Suppressor macrophage (primary cell): ENCODE measurements at regions not wholly inside any gene's neighbourhood (a gene's known extent, or its start where the extent isn't known, plus 50 kb on each side); places are given as distances from the start of the nearest gene placed in this dataset.
A peak's percentile ranks its signal among the peaks of the same experiment; 100 is the strongest.
"Not testable (repeated sequence)": the region's sequence is repeated elsewhere in the genome, so short reads cannot be mapped to it uniquely, and the experiment has no call there.

Experiments
- DNase-seq, 4 experiments: peaks; one replicate each; pipeline ENCODE4 v3.0.0-alpha.2; 2020 to 2022

DNA sequence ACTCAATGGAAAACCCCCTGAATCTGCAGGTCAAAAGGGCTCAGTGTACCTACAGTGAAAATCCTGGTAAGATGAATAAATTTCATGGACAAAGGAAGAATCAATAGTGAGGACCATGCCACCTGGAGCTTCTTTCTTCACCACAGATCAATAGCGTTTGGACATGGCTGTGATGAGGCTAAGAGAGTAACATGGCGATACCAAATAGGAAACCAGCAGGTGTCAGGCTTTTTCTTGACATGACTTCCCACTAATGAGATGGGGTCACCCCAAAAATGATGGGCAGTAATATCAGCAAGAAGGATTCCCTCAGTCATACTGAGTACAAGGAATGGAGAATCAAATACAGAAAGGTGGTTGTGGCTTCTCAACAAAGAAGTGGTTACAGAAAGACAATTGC lies 208.5 kb upstream of the PLPPR1 start:
- no peak for DNase-seq

DNA sequence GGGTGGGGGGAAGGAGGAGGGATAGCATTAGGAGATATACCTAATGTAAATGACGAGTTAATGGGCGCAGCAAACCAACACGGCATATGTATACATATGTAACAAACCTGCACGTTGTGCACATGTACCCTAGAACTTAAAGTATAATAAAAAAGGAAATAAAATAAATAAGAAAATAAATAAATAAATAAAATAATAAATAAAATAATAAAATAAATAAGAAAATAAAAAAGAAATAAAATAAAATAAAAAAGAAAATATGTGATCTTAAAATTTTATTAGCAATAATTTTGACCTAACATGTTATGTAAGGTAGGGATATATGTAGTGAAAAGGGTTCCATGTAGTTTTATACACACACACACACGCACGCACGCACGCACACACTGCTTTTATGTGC lies 195.5 kb upstream of the PLPPR1 start:
- DNase-seq = not testable (repeated sequence)

DNA sequence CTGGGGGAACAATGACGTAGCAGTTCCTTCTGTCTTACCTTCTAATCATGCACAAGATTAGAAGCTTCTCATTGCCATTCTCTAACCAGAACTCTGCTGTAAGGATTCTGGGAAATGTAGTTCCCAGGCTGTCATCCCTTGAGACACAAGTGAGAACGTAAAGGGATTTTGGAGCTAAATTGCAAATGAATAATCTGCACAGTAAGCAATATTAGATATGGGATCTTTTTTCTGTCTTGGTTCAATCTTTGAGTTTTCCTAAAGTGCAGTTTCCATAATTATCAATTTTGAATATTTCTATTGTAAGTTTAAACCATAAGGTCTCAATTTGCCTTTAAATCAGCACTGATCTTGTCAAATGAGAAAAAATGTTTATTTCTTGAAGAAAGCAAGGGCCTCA lies 189.7 kb upstream of the PLPPR1 start:
- no peak for DNase-seq

DNA sequence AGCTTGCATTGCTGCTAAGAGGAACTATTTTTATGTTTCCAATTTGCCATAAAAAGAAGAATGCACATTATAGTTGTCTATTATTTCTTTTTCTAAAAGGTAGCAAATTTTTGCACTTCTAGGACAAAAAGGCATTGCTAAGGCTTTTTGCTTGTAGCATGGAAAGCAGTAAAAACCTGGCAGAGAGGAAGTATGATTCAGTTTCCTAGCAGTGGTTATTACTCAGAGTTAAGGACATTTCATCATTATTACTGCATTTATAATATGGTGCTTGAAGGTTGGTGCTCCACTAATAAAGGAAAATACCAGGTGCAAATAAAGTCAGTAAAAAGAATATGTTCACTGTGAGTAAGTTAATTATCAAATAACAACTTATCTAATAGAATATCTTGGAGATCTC lies 179.8 kb upstream of the PLPPR1 start:
- peak in 2 of 4 experiments; percentile 13 to 19 for DNase-seq

DNA sequence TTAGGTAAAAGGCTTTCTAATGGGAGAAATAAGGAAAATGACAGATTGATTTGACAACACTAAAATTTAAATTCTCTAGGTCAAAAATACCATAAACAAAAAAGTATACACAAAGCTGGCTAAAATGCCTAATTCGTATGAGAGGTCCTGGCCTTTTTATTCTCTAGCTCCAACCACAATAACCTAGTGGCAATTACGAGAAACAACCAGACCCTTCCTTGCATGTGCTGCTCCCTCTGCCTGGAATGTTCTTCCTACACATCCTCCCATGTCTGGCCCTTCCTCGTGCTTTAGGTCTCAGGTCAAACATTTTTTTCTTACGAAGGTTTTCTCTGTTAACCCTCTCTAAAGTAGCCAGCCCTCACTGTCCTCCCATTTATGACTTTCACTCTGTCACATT lies 176.4 kb upstream of the PLPPR1 start:
- DNase-seq = no peak

DNA sequence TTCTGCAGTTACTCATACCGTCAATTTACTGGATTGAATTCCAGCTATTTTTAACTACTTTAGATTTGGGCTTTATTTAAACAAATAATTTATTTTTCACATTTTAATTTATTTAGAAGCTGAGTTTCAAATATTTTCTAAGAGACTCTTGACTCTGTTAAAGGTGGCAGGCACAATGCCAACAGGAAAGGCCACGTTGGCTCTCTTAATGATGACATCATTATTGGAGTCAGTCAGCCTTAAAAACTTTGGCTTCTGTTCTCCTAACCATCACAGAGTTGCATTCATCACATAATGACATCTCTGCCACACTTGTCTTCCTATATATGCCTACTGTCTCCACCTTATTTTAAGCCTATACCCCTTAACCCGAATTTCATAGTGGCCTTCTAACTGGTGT lies 172.3 kb upstream of the PLPPR1 start:
- DNase-seq = no peak

DNA sequence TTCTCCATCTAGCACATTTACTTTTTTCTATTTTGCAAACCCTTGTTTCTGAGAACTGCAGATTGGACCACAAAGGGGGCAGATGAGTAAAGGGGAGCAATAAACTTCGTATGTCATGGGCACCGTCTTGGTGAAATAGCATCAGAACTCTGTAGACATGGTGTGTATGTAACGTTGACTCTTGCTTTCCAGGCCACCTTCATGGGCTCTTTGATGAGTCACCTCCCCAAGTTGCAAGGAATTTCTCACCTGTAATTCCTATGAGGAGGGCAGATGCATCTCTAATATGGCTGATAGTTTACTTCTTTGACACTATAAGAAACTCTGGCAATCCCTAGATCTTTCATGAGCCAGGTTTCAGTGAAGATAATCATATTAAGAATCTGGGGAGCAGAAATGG lies 163.4 kb upstream of the PLPPR1 start:
- DNase-seq = no peak

DNA sequence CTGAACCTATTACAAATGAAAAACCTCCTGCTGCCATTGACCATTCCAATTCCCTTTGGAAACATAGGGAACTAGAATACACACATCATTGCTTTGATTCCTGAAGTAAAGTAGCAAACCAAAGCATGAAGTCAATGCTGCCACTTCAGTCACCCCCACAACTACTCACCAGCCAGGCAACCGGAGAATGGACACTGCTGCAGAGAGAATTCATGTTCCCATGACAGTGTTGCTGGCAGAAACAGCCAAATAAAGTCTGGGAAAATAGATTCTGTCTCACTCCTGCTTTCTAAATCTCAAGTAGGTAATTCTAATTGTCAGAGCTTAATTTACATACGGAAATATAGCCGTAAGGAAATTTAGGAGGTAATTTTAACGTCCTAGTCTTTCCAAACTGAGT lies 162.9 kb upstream of the PLPPR1 start:
- DNase-seq = no peak

DNA sequence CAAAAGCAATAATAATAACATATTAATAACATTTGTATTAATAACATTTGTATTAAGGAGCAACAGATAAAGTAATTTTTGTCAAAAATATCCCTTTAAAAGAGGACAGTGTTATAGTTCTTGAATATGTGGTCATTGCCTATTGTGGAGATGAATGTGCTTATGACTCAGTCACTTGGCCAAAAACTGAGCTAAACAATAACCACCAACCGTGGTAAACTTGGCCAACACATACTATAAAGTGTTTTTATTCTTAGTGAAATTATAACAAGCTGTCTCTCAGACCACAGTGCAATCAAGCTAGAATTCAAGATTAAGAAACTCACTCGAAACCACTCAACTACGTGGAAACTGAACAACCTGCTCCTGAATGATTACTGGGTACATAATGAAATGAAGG lies 159.2 kb upstream of the PLPPR1 start:
- no peak for DNase-seq

DNA sequence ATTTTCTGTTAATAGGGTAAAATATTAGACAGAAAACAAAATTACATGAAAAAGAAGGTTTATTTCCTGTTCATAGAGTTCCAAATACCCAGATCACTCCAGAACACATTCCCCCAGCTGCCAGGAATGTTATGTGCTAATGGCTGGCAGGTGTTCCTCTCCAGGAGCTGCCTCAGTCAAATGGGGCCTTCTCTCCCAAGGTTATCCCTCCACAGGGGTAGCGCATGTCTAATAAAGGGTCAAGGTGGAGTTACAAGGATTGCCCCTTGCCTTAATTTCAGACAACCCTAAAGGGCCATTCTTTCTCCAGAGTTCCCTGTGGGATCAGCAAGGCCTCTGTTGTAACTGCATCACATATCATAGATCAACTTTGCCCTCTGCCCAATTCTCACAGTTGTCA lies 148.6 kb upstream of the PLPPR1 start:
- DNase-seq = no peak

DNA sequence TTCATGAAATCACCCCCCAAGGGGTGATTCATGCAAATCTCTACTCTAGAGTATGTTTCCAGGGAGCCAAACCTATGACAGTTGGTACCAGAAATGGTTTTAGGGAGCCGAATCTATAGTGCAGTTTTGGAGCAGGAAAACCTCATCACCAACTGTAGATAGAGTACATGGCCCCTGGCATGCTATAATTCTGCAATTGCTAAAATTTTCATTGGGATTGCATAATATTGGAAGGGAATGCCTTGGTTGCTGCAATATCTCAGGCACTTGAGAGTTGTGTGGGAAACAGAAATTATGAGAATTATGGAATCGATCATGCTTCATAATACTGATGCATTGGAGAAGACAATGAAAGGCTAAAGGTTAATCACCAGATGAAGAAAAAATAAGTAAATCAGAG lies 148.2 kb upstream of the PLPPR1 start:
- peak in 2 of 4 experiments; percentile 3 to 17 for DNase-seq

DNA sequence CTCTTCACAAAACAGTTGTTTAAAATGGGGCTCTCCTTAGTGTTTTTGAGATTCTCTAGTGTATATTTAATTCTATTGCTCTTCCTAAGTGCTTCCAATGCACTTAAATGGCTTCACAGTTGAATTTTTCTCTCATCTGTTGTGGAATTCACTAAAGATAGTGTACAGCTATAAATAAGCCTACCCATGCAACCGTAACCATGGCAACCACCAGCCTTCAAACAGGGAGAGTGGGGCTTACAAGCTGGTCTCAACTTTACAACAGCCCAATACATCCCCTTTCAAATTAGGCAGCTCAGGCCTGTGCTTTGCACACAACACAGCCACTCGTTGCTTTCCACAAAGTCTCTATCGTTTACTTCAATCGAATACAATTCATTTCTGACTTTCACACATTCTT lies 144.0 kb upstream of the PLPPR1 start:
- no peak for DNase-seq

DNA sequence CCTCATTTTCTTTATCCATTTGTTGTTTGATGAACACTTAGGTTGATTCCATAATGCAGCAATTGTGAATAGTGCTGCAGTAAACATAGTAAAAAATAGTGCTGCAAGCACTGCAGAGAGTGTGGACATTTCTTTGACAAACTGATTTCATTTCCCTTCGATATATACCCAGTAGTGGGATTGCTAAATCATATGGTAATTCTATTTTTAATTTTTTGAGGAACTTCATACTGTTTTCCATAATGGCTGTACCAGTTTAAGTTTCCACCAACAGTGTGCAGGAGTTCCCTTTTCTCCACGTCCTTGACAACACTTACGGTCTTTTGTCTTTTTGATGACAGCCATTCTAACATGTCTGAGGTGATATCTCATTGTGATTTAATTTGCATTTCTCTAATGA lies 138.2 kb upstream of the PLPPR1 start:
- DNase-seq = peak; percentile 22 to 78 (median 47)

DNA sequence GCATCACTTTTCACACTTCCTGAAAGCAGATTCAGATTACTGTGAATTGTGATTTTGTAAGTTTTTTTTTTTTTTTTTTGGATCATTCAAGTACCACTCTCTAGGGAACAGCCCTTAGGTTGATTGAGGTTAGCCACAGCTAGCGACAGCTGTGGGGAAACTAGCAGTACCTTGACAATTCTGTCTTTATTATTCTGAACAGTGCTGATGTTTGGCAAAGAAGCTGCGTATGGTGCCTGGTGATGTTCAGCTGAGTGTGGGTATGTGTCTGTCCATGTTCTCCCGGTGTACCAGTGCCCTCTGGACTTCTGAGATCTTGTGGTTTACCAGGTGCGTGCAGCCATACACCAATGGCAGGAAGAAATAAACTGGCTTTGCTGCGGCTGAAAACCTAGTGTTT lies 117.3 kb upstream of the PLPPR1 start:
- DNase-seq = no peak

DNA sequence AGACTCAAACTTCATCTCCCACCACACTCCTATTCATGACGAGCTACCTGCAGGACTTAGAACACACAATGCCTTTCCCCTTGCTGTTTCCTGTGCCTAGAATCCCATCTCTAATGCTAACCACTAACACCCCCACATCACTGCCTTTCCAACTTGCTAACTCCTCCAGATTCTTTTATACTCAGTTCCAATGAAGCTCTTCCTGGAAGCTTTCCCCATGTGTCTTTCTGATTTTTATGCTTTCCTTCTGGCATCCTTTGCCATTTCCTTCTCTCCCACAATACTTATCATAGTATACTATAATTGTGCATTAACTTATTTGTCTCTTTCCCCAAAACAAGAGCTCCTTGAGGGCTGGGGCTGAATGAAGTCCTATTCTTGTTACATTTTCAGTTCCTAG lies 115.3 kb upstream of the PLPPR1 start:
- DNase-seq = no peak

DNA sequence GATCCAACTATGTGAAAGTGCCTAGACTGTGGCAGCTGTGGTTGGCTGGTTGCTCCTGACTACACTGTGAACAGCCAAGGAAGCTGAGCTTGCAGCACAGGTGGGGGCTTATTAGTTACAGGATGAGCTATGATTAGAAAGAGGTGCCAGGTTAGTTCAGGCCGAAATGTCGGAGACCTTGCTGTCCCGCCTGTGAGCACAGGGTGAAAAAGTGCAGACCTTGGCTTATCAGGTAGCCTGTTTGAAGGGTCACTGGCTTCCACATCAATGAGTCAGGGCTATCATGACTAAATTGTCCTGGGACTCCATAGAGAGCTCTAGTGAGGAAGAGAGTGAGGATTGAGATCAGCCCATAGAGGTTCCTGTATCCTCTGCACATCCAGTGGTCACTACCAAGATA lies 114.3 kb upstream of the PLPPR1 start:
- DNase-seq = no peak

DNA sequence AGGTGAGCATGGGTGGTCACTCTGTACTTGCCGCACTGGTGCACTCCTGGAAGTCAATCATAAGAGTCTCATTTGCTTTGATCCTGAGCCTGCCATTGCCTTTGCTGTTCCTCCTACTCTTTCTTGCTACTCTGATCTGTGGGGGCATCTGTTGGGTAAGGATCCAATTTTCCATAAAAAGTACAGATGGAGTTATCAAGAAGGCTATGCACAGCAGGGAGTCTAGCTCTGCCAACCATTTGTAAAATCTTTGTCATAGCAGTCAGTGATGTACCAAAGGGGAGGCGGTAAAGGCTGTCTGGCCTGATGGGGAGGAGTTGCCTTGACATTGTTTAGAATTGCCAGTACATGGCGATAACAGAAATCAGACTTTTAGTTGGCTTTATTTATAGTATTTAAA lies 109.0 kb upstream of the PLPPR1 start:
- DNase-seq = no peak

DNA sequence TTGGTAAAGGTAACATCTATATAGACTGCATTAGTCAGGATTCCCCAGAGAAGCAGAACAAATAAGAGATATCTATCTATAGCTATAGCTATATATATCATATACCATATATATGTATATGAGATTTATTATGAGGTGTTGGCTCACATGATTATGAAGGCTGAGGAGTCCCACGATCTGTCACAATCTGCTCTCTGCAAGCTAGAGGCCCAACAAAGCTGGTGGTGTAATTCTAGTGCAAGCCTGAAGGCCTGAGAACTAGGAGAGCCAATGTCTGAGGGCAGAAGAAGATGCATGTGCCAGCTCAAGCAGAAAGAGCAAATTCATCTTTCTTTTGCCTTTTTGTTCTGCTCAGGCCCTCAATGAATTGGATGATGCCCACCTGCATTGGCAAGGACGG lies 102.2 kb upstream of the PLPPR1 start:
- DNase-seq = no peak

DNA sequence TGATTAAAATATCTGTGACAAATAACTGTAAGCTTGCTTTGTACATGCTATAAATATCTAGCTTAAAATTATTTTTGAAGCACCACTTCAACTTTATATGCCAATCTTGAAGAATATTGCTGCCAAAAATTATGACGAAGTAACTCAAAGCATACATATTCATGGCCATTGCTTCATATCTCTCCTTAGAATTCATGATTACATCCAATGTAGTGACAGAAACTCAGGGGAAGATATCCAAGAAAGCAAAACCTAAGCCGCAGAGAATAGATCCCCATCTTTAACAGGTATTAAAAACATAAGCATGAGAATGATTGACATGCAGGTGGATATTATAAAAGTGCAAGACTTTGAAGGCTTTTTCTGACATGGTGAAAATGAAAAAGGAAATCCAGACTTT lies 100.8 kb upstream of the PLPPR1 start:
- no peak for DNase-seq

DNA sequence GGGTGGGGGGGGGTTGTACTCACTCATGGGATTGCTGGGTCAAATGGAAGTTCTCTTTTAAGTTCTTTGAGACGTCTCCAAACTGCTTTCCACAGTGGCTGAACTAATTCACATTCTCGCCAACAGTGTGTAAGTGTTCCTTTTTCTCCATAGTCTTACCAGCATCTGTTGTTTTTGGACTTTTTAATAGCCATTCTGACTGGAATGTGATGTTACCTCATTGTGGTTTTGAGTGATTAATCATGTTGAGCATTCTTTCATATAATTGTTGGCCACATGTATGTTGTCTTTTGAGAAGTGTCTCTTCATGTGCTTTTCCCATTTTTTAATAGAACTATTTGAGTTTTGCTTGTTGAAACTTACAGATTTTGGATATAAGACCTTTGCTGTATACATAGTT lies 94.9 kb upstream of the PLPPR1 start:
- DNase-seq = no peak

DNA sequence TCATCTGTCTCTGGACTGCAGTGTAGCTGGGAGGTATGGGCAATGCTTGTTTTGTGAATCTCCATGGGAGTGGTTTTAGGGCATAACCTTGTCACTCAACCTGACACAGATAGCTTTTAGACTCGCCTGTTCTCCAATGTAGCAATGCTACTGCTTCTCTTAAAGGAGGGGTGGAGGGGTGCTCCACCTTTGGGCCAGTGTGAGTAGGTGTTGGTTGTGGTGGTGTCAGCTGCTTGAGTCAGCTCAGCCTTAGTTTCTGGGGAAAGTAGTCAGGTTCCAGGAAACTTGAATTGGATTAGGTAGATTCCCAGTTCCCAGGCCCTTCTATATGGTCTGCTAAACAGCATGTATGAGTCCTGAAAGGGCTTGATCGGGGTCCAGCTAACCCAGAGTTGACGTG lies 91.1 kb upstream of the PLPPR1 start:
- DNase-seq = no peak

DNA sequence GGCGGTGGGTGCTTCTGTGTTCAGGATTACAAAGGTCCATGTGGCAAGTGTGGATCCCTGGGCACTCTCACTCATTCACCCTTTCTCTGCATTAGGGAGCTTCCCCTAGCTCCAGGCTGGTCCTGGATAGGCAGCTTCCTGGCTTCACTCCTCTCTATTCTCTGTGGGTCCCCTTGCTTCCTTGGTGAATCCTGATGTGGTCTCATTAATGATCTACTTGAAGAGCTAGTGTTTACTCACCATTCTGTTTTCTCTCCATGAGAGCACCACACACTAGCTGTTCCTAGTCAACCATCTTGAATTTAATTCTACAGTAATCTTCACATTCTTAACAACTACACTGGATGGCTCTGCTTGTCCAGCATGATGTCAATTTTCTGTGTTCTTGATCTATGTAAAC lies 90.0 kb upstream of the PLPPR1 start:
- DNase-seq = no peak

DNA sequence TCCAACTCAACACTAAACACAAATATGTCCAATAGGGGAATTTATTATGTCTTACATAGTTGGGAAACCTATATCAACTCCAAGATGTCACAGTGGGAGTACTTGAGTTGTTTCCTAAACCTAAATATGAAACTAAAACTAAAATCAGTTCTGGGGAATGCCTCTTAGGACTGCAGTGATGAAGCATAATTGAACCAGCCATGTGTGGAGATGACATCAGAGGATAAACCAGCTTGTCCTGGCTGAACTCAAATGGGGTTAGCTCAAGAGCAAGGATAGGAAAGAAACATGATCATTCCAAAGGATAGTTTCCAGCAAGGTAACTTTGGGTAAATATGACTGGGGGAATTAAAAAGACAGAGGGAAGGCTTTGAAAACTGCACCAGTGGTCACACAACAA lies 88.9 kb upstream of the PLPPR1 start:
- DNase-seq = no peak

DNA sequence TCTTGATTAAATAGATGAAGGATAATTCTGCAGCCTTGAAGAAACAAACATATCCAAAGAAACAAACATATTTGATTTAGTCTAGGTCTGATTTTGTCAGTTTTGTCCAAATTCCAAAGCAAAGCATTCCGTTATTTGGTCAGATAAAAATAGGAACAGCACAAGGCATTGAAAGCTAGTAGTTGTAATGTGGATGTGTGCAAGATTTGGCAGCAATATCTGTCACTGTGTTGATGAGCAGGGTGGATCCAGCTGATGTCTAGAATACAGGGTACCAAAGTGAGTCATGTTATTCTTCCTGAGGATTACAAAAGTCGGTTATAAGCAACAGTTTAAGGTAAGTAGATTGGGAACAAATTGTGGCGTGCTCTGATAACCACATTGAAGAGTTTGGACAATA lies 69.3 kb upstream of the PLPPR1 start:
- DNase-seq = no peak
